ENCODE measurements at regions not wholly inside any gene's neighbourhood (a gene's known extent, or its start where the extent isn't known, plus 50 kb on each side); places are given as distances from the start of the nearest gene placed in this dataset.

DNA sequence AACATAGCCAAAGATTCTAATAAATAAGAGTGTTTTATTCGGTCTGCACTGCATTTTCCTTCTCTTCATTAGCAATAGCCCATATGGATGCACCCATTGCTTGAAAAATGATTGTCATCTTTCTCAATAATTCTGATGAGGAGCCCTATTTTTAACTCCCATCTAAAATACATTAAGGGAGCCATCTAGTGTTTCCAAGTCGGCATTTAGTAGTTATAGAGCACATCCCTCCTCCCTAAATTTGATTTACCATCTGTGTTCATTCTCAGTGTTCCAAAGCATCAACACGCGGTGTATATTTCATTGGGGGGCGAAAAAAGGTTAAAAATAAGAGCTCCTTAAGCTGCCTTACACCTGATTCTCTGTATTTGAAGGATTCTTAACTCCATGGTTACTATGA lies 119.2 kb upstream of the IPO5 start:
- no peak for TF ChIP-seq POLR2A (IDR thresholded peaks at IDR 0.05)
- TF ChIP-seq, protein P1, sequence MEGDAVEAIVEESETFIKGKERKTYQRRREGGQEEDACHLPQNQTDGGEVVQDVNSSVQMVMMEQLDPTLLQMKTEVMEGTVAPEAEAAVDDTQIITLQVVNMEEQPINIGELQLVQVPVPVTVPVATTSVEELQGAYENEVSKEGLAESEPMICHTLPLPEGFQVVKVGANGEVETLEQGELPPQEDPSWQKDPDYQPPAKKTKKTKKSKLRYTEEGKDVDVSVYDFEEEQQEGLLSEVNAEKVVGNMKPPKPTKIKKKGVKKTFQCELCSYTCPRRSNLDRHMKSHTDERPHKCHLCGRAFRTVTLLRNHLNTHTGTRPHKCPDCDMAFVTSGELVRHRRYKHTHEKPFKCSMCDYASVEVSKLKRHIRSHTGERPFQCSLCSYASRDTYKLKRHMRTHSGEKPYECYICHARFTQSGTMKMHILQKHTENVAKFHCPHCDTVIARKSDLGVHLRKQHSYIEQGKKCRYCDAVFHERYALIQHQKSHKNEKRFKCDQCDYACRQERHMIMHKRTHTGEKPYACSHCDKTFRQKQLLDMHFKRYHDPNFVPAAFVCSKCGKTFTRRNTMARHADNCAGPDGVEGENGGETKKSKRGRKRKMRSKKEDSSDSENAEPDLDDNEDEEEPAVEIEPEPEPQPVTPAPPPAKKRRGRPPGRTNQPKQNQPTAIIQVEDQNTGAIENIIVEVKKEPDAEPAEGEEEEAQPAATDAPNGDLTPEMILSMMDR (IDR thresholded peaks at IDR 0.05 in 8 of 11, conservative IDR thresholded peaks at IDR 0.05 in 3 of 11): no peak
